ENCODE measurements at regions not wholly inside any gene's neighbourhood (a gene's known extent, or its start where the extent isn't known, plus 50 kb on each side); places are given as distances from the start of the nearest gene placed in this dataset.

DNA sequence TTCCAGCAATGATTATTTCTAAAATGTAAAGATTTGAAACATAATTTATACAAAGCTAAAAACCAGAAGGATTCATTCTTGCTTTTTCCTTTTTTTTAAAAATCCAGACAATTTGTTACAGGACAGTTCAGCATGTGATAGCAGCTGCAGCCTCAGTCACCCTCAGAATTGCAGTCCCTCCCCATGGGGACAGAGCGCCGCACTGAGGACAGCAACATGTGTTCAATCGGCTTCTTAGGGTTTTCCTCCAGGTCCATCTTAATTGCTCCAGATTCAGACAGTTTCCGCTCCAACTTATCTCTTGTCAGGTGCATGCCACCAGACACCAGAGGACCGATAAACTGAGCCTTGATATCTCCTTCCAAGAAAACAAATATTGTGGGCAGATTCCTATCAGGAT is 134.9 kb upstream of the TBC1D5 start:
- H3K4me3 Mint-ChIP-seq, result no peak overlapping the region
- Histone ChIP-seq H3K79me2 (ENCODE audit: control insufficient read depth, insufficient read depth, low read length) (no peaks in the 10 kb centered on the region), H3K4me2 (replicated peaks; ENCODE audit: low read depth, low read length, poor library complexity, severe bottlenecking) (no peak overlapping the region), H3K9ac (ENCODE audit: low read length) (no peak overlapping the region), H2AFZ (ENCODE audit: insufficient read depth, low read depth, low read length, poor library complexity, severe bottlenecking) (no peak overlapping the region), H4K20me1 (ENCODE audit: control insufficient read depth, insufficient read depth, low read length, poor library complexity, severe bottlenecking) (no peaks in the 10 kb centered on the region), H3K27me3 (replicated peaks in 1 of 4; ENCODE audit: control extremely low read depth in 1 of 4, control insufficient read depth in 3 of 4, insufficient read depth in 4 of 4, low read length in 3 of 4) (no peaks in the 10 kb centered on the region), H3K36me3 (replicated peaks in 1 of 2; ENCODE audit: control extremely low read depth in 1 of 2, control insufficient read depth in 1 of 2, extremely low read depth in 1 of 2, insufficient read depth in 2 of 2, low read length in 1 of 2) (no peaks in the 10 kb centered on the region), H3K9me3 (ENCODE audit: control extremely low read depth in 1 of 3, control insufficient read depth in 2 of 3, insufficient read depth in 1 of 3, low read length in 2 of 3) (no peaks in the 10 kb centered on the region), H3K4me3 (ENCODE audit: control extremely low read depth in 1 of 5, extremely low read depth in 1 of 5, insufficient read depth in 1 of 5, low read depth in 2 of 5, low read length in 4 of 5) (no peak overlapping the region), H3K4me1 (ENCODE audit: control insufficient read depth in 2 of 2, insufficient read depth in 2 of 2, low read length in 2 of 2) (no peaks in the 10 kb centered on the region), H3K27ac (ENCODE audit: low read length in 2 of 2) (no peak overlapping the region)
- H3K27ac Mint-ChIP-seq, result no peak overlapping the region
- ATAC-seq (ENCODE audit: low read depth), result no peak
- ChIA-PET CTCF (no interaction called here), POLR2A (no interaction called here)
- DNase-seq, result no peak
- TF ChIP-seq, protein P1, sequence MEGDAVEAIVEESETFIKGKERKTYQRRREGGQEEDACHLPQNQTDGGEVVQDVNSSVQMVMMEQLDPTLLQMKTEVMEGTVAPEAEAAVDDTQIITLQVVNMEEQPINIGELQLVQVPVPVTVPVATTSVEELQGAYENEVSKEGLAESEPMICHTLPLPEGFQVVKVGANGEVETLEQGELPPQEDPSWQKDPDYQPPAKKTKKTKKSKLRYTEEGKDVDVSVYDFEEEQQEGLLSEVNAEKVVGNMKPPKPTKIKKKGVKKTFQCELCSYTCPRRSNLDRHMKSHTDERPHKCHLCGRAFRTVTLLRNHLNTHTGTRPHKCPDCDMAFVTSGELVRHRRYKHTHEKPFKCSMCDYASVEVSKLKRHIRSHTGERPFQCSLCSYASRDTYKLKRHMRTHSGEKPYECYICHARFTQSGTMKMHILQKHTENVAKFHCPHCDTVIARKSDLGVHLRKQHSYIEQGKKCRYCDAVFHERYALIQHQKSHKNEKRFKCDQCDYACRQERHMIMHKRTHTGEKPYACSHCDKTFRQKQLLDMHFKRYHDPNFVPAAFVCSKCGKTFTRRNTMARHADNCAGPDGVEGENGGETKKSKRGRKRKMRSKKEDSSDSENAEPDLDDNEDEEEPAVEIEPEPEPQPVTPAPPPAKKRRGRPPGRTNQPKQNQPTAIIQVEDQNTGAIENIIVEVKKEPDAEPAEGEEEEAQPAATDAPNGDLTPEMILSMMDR (IDR thresholded peaks at IDR 0.05), result no peak
- no peak for TF ChIP-seq EZH2 (IDR thresholded peaks at IDR 0.05; ENCODE audit: borderline replicate concordance, insufficient read depth, low read depth, low read length, poor library complexity, severe bottlenecking)
- no peaks in the 10 kb centered on the region for H3K9me3 Mint-ChIP-seq (ENCODE audit: insufficient read depth)
- no peaks in the 10 kb centered on the region for H3K4me1 Mint-ChIP-seq
- H3K27me3 Mint-ChIP-seq, result peaks cover 11% of the 10 kb centered on the region
- WGBS (ENCODE audit: insufficient coverage), result 100% methylated on average over 3 of the region's 5 CpGs
- intact Hi-C loops (cut with micrococcal nuclease), result no loop called here

DNA sequence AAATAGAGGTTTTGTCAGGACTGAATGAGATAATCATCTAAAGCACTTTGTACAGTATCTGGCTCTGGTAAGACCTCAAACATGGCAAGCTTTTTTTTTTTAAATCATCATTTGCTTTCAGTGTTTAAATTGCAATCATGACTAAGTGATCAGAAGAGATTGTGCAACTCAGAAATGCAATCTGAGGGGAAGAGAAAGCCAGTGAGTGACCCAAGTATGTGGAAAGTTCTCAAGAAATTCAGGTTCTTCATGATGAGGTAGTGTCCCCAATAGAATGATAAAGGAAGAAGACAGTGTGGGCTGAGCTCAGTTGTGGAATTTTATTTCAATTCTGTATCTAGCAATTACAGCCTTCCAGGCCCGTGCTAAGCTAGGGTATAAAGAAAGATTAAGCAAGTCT is 132.2 kb upstream of the TBC1D5 start:
- no peak overlapping the region for H3K4me2 ChIP-seq (replicated peaks; ENCODE audit: low read depth, low read length, poor library complexity, severe bottlenecking)
- no peak overlapping the region for H3K27ac Mint-ChIP-seq
- no peak overlapping the region for H3K4me3 ChIP-seq (ENCODE audit: control extremely low read depth in 1 of 5, extremely low read depth in 1 of 5, insufficient read depth in 1 of 5, low read depth in 2 of 5, low read length in 4 of 5)
- no peak overlapping the region for H3K27ac ChIP-seq (ENCODE audit: low read length in 2 of 2)
- peaks cover 20% of the 10 kb centered on the region for H3K27me3 Mint-ChIP-seq
- no peaks in the 10 kb centered on the region for H3K4me1 ChIP-seq (ENCODE audit: control insufficient read depth in 2 of 2, insufficient read depth in 2 of 2, low read length in 2 of 2)
- ATAC-seq (ENCODE audit: low read depth) (no peak), DNase-seq (no peak)
- no peaks in the 10 kb centered on the region for H4K20me1 ChIP-seq (ENCODE audit: control insufficient read depth, insufficient read depth, low read length, poor library complexity, severe bottlenecking)
- WGBS (ENCODE audit: insufficient coverage), result 100% methylated on average over 1 of the region's 1 CpG
- no peaks in the 10 kb centered on the region for H3K4me1 Mint-ChIP-seq
- ChIA-PET POLR2A (no interaction called here), CTCF (interaction anchor here (1.9 kb wide), 1 partner anchor 33 kb away, joined by 5 read pairs; no protein-coding TSS in a partner anchor)
- H3K9me3 ChIP-seq (ENCODE audit: control extremely low read depth in 1 of 3, control insufficient read depth in 2 of 3, insufficient read depth in 1 of 3, low read length in 2 of 3), result no peaks in the 10 kb centered on the region
- no peak overlapping the region for H2AFZ ChIP-seq (ENCODE audit: insufficient read depth, low read depth, low read length, poor library complexity, severe bottlenecking)
- no peak overlapping the region for H3K4me3 Mint-ChIP-seq
- H3K79me2 ChIP-seq (ENCODE audit: control insufficient read depth, insufficient read depth, low read length), result no peaks in the 10 kb centered on the region
- H3K9ac ChIP-seq (ENCODE audit: low read length), result no peak overlapping the region
- H3K27me3 ChIP-seq (replicated peaks in 1 of 4; ENCODE audit: control extremely low read depth in 1 of 4, control insufficient read depth in 3 of 4, insufficient read depth in 4 of 4, low read length in 3 of 4), result no peaks in the 10 kb centered on the region
- no peaks in the 10 kb centered on the region for H3K9me3 Mint-ChIP-seq (ENCODE audit: insufficient read depth)
- TF ChIP-seq, protein P1 (IDR thresholded peaks at IDR 0.05), result no peak
- TF ChIP-seq EZH2 (IDR thresholded peaks at IDR 0.05; ENCODE audit: borderline replicate concordance, insufficient read depth, low read depth, low read length, poor library complexity, severe bottlenecking), result no peak
- intact Hi-C loops (cut with micrococcal nuclease), result no loop called here
- no peaks in the 10 kb centered on the region for H3K36me3 ChIP-seq (replicated peaks in 1 of 2; ENCODE audit: control extremely low read depth in 1 of 2, control insufficient read depth in 1 of 2, extremely low read depth in 1 of 2, insufficient read depth in 2 of 2, low read length in 1 of 2)

All from B cell (primary cell).